Body of pancreas (tissue), 4 donors: ENCODE measurements at regions not wholly inside any gene's neighbourhood (a gene's known extent, or its start where the extent isn't known, plus 50 kb on each side); places are given as distances from the start of the nearest gene placed in this dataset.
"Not testable (repeated sequence)": the region's sequence is repeated elsewhere in the genome, so short reads cannot be mapped to it uniquely, and the experiment has no call there.

Experiments used
- POLR2A ChIP-seq, 3 donors: fragments of 450-650 bp; IDR thresholded peaks; one replicate each; pipeline ENCODE4 v1.6.1; 2016; ENCODE audit warnings: antibody characterized with exemption in 3 of 3, mild to moderate bottlenecking in 2 of 3
- TF ChIP-seq, protein P1 (sequence below), 7 experiments: fragments of 450-650 bp in 4 of 7; fragments of 200-600 bp in 3 of 7; sonication (generic) in 3 of 7; IDR thresholded peaks; one replicate each; pipeline ENCODE4 v1.5.1; 2016 to 2019; ENCODE audit warnings: antibody characterized with exemption in 7 of 7

- TF ChIP-seq, protein P1, sequence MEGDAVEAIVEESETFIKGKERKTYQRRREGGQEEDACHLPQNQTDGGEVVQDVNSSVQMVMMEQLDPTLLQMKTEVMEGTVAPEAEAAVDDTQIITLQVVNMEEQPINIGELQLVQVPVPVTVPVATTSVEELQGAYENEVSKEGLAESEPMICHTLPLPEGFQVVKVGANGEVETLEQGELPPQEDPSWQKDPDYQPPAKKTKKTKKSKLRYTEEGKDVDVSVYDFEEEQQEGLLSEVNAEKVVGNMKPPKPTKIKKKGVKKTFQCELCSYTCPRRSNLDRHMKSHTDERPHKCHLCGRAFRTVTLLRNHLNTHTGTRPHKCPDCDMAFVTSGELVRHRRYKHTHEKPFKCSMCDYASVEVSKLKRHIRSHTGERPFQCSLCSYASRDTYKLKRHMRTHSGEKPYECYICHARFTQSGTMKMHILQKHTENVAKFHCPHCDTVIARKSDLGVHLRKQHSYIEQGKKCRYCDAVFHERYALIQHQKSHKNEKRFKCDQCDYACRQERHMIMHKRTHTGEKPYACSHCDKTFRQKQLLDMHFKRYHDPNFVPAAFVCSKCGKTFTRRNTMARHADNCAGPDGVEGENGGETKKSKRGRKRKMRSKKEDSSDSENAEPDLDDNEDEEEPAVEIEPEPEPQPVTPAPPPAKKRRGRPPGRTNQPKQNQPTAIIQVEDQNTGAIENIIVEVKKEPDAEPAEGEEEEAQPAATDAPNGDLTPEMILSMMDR (IDR thresholded peaks at IDR 0.05): not testable (repeated sequence)
- not testable (repeated sequence) for TF ChIP-seq POLR2A (IDR thresholded peaks at IDR 0.05)
Measured at GRCh38 chr3:32052230-32052629, 54.2 kb upstream of the GPD1L start.
